Caco-2 (cell line): ENCODE measurements at regions not wholly inside any gene's neighbourhood (a gene's known extent, or its start where the extent isn't known, plus 50 kb on each side); places are given as distances from the start of the nearest gene placed in this dataset.
"Not testable (repeated sequence)": the region's sequence is repeated elsewhere in the genome, so short reads cannot be mapped to it uniquely, and the experiment has no call there.

ENCODE experiments used
- BruUV-seq: library from RNA; stranded (reverse); fragments of 400-500 nt; replicated peaks from 2 replicates; lab custom pipeline; 2021; lab: Mats Ljungman, UMichigan
- CTCF ChIA-PET: fragments of 300-600 bp; sonication (Branson Sonifier 250); formaldehyde crosslinking; loops from one replicate; lab custom pipeline; 2022; ENCODE audit warnings: antibody characterized with exemption; lab: Charles Lee
- POLR2A ChIA-PET: fragments of 300-600 bp; sonication (Branson Sonifier 250); formaldehyde crosslinking; loops from one replicate; lab custom pipeline; 2022; ENCODE audit warnings: antibody characterized with exemption; lab: Charles Lee
- DNase-seq, 2 experiments: peaks; one replicate each; pipeline versions ENCODE4 v3.0.0 to v3.0.0-alpha.2; 2020 to 2022
- H3K27me3 ChIP-seq: replicated peaks from 2 replicates; pipeline ENCODE4 v1.6.0; 2011; ENCODE audit warnings: low read length; ENCODE audit not compliant: control insufficient read depth, insufficient read depth
- H3K36me3 ChIP-seq: 2 replicates; pipeline ENCODE4 v1.5.1; 2011; ENCODE audit warnings: low read length; ENCODE audit not compliant: control insufficient read depth, insufficient read depth
- H3K4me1 ChIP-seq: fragments of 250-450 bp; sonication (Bioruptor Pico); 2 replicates; pipeline ENCODE4 v1.5.1; 2020; ENCODE audit warnings: mild to moderate bottlenecking
- H3K4me3 ChIP-seq: 2 replicates; pipeline ENCODE4 v1.5.1; 2011; ENCODE audit warnings: low read depth, mild to moderate bottlenecking, control low read depth, low read length
- H3K9me3 ChIP-seq: fragments of 250-450 bp; sonication (Bioruptor Pico); 2 replicates; pipeline ENCODE4 v1.5.1; 2020; ENCODE audit warnings: mild to moderate bottlenecking, moderate library complexity
- H3K27ac Mint-ChIP-seq: one replicate; pipeline ENCODE4 v1.8.0; 2022; ENCODE audit warnings: mixed read lengths; ENCODE audit not compliant: unreplicated experiment
- H3K27me3 Mint-ChIP-seq: one replicate; pipeline ENCODE4 v1.8.0; 2022; ENCODE audit warnings: mixed read lengths; ENCODE audit not compliant: insufficient read depth, unreplicated experiment
- H3K36me3 Mint-ChIP-seq: one replicate; pipeline ENCODE4 v1.8.0; 2022; ENCODE audit warnings: mild to moderate bottlenecking, mixed read lengths; ENCODE audit not compliant: insufficient read depth, unreplicated experiment
- H3K4me1 Mint-ChIP-seq: one replicate; pipeline ENCODE4 v1.8.0; 2022; ENCODE audit warnings: low read depth, mixed read lengths; ENCODE audit not compliant: unreplicated experiment
- H3K4me3 Mint-ChIP-seq: one replicate; pipeline ENCODE4 v1.8.0; 2022; ENCODE audit warnings: mild to moderate bottlenecking, moderate library complexity, mixed read lengths; ENCODE audit not compliant: unreplicated experiment
- H3K9me3 Mint-ChIP-seq: one replicate; pipeline ENCODE4 v1.8.0; 2022; ENCODE audit warnings: mixed read lengths; ENCODE audit not compliant: unreplicated experiment
- intact Hi-C: fragments of 100-400 bp; cut with micrococcal nuclease; formaldehyde crosslinking; loops from one replicate; pipeline ENCODE4 v1.10.0; 2022; ENCODE audit not compliant: unreplicated experiment
- TF ChIP-seq, protein P1 (sequence below), 2 experiments: fragments of 200-600 bp in 1 of 2; IDR thresholded peaks; 1 replicate in 1 of 2; 2 replicates in 1 of 2; pipeline versions ENCODE4 v1.5.1 to v1.8.0; 2011 to 2022; ENCODE audit warnings: antibody characterized with exemption in 1 of 2, control low read depth in 1 of 2, inconsistent platforms in 1 of 2, low read depth in 1 of 2, low read length in 1 of 2, mild to moderate bottlenecking in 1 of 2, moderate library complexity in 1 of 2; ENCODE audit not compliant: insufficient read depth in 1 of 2, severe bottlenecking in 1 of 2, unreplicated experiment in 1 of 2

DNA sequence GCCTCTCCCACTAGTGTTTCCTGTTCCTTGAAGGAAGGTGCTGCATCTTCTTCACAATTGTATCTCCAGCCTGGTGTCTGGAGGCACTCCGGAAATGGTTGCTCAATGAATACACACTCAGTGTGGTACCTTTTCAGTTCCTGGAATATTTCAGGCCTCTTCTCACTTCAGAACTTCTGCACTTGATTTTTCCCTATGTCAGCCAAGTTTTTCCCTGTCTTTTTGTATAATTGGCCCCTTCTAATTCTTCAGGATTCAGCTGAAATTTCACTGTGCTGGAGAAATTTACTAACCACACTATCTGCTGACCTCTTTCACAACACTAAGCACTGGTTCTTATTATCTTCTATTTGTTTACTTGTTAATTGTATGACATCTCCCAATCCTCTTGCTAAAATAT is 61.2 kb upstream of the MAP10 start:
- no peak for DNase-seq
- ChIA-PET CTCF (no interaction called here), POLR2A (no interaction called here)
- intact Hi-C loops: no loop called here
- H3K4me3 Mint-ChIP-seq: no peak overlapping the region
- no peaks in the 10 kb centered on the region for H3K36me3 Mint-ChIP-seq
- Histone ChIP-seq H3K4me3 (no peak overlapping the region), H3K27me3 (no peaks in the 10 kb centered on the region), H3K9me3 (peaks cover 6% of the 10 kb centered on the region), H3K4me1 (no peaks in the 10 kb centered on the region), H3K36me3 (no peaks in the 10 kb centered on the region)
- no TSS peak for BruUV-seq
- TF ChIP-seq, protein P1, sequence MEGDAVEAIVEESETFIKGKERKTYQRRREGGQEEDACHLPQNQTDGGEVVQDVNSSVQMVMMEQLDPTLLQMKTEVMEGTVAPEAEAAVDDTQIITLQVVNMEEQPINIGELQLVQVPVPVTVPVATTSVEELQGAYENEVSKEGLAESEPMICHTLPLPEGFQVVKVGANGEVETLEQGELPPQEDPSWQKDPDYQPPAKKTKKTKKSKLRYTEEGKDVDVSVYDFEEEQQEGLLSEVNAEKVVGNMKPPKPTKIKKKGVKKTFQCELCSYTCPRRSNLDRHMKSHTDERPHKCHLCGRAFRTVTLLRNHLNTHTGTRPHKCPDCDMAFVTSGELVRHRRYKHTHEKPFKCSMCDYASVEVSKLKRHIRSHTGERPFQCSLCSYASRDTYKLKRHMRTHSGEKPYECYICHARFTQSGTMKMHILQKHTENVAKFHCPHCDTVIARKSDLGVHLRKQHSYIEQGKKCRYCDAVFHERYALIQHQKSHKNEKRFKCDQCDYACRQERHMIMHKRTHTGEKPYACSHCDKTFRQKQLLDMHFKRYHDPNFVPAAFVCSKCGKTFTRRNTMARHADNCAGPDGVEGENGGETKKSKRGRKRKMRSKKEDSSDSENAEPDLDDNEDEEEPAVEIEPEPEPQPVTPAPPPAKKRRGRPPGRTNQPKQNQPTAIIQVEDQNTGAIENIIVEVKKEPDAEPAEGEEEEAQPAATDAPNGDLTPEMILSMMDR (IDR thresholded peaks at IDR 0.05; ENCODE audit: insufficient read depth in 1 of 2, low read depth in 1 of 2, low read length in 1 of 2, severe bottlenecking in 1 of 2, unreplicated experiment in 1 of 2): no peak
- no peaks in the 10 kb centered on the region for H3K4me1 Mint-ChIP-seq
- H3K27ac Mint-ChIP-seq: no peak overlapping the region
- peaks cover 30% of the 10 kb centered on the region for H3K9me3 Mint-ChIP-seq
- peaks cover 2% of the 10 kb centered on the region for H3K27me3 Mint-ChIP-seq

DNA sequence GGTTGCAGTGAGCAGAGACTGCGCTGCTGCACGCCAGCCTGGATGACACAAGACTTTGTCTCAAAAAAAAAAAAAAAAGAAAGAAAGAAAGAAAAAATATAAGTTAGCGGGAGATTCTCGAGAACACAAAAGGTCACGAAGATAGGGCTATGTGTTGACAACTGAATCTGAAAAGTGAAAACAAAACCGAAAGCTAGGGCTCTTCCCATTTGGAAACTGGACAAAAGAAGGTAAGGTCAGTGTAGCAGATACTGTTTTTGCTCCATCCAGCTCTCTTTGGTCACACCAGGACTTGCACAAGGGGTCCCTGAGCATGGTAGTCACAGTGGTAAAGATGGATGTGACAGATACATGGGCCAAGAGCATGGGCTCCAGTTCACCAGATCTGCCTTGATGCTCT is 60.4 kb upstream of the MAP10 start:
- BruUV-seq: no TSS peak
- TF ChIP-seq, protein P1 (IDR thresholded peaks at IDR 0.05; ENCODE audit: insufficient read depth in 1 of 2, low read depth in 1 of 2, low read length in 1 of 2, severe bottlenecking in 1 of 2, unreplicated experiment in 1 of 2): no peak
- DNase-seq: no peak
- no peaks in the 10 kb centered on the region for H3K4me1 Mint-ChIP-seq
- no peak overlapping the region for H3K4me3 Mint-ChIP-seq
- peaks cover 35% of the 10 kb centered on the region for H3K9me3 Mint-ChIP-seq
- no peak overlapping the region for H3K4me3 ChIP-seq
- CTCF ChIA-PET: no interaction called here
- peaks cover 13% of the 10 kb centered on the region for H3K9me3 ChIP-seq
- no peak overlapping the region for H3K27ac Mint-ChIP-seq
- H3K4me1 ChIP-seq: no peaks in the 10 kb centered on the region
- intact Hi-C loops: no loop called here
- POLR2A ChIA-PET: no interaction called here
- H3K27me3 ChIP-seq: no peaks in the 10 kb centered on the region
- H3K36me3 Mint-ChIP-seq: no peaks in the 10 kb centered on the region
- H3K36me3 ChIP-seq: no peaks in the 10 kb centered on the region
- peaks cover 2% of the 10 kb centered on the region for H3K27me3 Mint-ChIP-seq

DNA sequence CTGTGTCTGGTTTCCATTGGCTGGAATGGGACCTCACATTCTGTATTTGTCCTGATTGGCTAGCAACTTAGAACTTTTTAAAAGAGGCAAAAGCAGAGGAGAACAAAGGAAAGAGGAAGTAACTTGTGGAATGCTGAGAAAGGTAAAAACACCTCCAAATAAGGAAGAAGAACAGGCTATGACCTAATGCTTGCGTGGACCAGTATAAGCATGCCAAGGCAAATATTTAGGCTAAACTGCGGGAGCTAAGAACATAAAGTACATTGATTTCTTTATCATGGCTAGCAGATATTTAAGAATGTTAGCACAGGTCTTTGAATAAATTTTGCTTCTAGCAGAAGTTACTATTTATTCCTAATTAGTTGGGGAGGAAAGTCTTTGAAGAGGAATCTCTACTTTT is 59.5 kb upstream of the MAP10 start:
- CTCF ChIA-PET, intact Hi-C loops, H3K36me3 Mint-ChIP-seq, BruUV-seq, H3K4me1 Mint-ChIP-seq, H3K4me3 ChIP-seq, H3K27me3 ChIP-seq, H3K4me1 ChIP-seq, POLR2A ChIA-PET, H3K4me3 Mint-ChIP-seq, H3K36me3 ChIP-seq, H3K27ac Mint-ChIP-seq, H3K27me3 Mint-ChIP-seq, DNase-seq: not testable (repeated sequence)
- peaks cover 35% of the 10 kb centered on the region for H3K9me3 Mint-ChIP-seq
- peaks cover 15% of the 10 kb centered on the region for H3K9me3 ChIP-seq

DNA sequence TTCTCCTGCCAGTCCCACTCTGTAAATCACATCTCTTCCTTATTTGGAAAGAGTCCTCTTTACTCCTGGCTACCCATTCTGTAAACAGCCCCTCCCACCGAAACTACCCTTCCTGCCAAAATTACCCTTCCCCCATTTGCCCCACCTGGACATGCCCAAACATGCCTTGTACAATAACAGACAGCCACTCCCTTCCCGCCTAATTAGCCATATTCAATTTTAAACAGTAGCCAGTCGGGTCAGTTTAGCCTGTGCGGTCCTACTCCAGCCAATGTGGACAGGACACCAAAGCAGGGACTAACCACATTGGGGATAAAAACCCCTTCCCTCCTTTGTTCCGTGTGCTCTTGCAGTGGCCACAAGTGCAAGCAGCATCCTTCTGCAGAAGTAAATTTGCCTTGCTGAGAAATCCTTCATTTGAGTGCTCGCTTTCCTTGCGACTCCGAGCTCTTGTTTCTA is 56.3 kb upstream of the MAP10 start:
- Mint-ChIP-seq H3K27ac (no peak overlapping the region), H3K36me3 (no peaks in the 10 kb centered on the region), H3K27me3 (no peaks in the 10 kb centered on the region), H3K4me3 (no peak overlapping the region), H3K9me3 (peaks cover 51% of the 10 kb centered on the region), H3K4me1 (no peaks in the 10 kb centered on the region)
- intact Hi-C loops: no loop called here
- CTCF ChIA-PET: no interaction called here
- DNase-seq: no peak
- Histone ChIP-seq H3K4me1 (no peaks in the 10 kb centered on the region), H3K4me3 (no peak overlapping the region), H3K9me3 (peaks cover 15% of the 10 kb centered on the region), H3K36me3 (no peaks in the 10 kb centered on the region), H3K27me3 (no peaks in the 10 kb centered on the region)
- TF ChIP-seq, protein P1 (IDR thresholded peaks at IDR 0.05; ENCODE audit: insufficient read depth in 1 of 2, low read depth in 1 of 2, low read length in 1 of 2, severe bottlenecking in 1 of 2, unreplicated experiment in 1 of 2): no peak
- no TSS peak for BruUV-seq
- POLR2A ChIA-PET: no interaction called here
